A673 (cell line): ENCODE measurements at regions not wholly inside any gene's neighbourhood (a gene's known extent, or its start where the extent isn't known, plus 50 kb on each side); places are given as distances from the start of the nearest gene placed in this dataset.

Experiments
- BruUV-seq: library from RNA; stranded (reverse); fragments of 400-500 nt; replicated peaks from 2 replicates; lab custom pipeline; 2021; lab: Mats Ljungman, UMichigan
- CTCF ChIA-PET: fragments of 300-600 bp; sonication (Branson Sonifier 250); formaldehyde crosslinking; loops from one replicate; lab custom pipeline; 2022; ENCODE audit warnings: antibody characterized with exemption; lab: Charles Lee
- POLR2A ChIA-PET: fragments of 300-600 bp; sonication (Branson Sonifier 250); formaldehyde crosslinking; loops from one replicate; lab custom pipeline; 2022; ENCODE audit warnings: antibody characterized with exemption; ENCODE audit not compliant: low non-redundant PET; lab: Charles Lee
- DNase-seq: peaks from one replicate; pipeline ENCODE4 v3.0.0-alpha.2; 2015; ENCODE audit warnings: low spot score
- H3K27ac ChIP-seq: fragments of 200-600 bp; sonication (generic); 2 replicates; pipeline ENCODE4 v1.5.1; 2016; ENCODE audit warnings: mixed run types, low read depth, mild to moderate bottlenecking, mixed read lengths, antibody characterized with exemption, low read length; ENCODE audit not compliant: poor library complexity, severe bottlenecking
- H3K27me3 ChIP-seq: fragments of 200-600 bp; sonication (generic); replicated peaks from 2 replicates; pipeline ENCODE4 v1.6.1; 2017; ENCODE audit warnings: mixed run types, low read depth, mild to moderate bottlenecking, mixed read lengths, antibody characterized with exemption, low read length; ENCODE audit not compliant: insufficient read depth, poor library complexity
- H3K36me3 ChIP-seq: fragments of 200-600 bp; sonication (generic); 2 replicates; pipeline ENCODE4 v1.6.1; 2016; ENCODE audit warnings: mixed run types, mild to moderate bottlenecking, mixed read lengths, antibody characterized with exemption, low read length; ENCODE audit not compliant: insufficient read depth, poor library complexity, severe bottlenecking
- H3K4me1 ChIP-seq: fragments of 200-600 bp; sonication (generic); 2 replicates; pipeline ENCODE4 v1.6.1; 2017; ENCODE audit warnings: mixed run types, mild to moderate bottlenecking, mixed read lengths, antibody characterized with exemption, low read length; ENCODE audit not compliant: insufficient read depth, poor library complexity, severe bottlenecking
- H3K4me3 ChIP-seq: fragments of 200-600 bp; sonication (generic); 2 replicates; pipeline ENCODE4 v1.5.1; 2016; ENCODE audit warnings: low read depth, mixed run types, mild to moderate bottlenecking, mixed read lengths, low read length; ENCODE audit not compliant: poor library complexity, severe bottlenecking
- H3K9me3 ChIP-seq: fragments of 200-600 bp; sonication (generic); 2 replicates; pipeline ENCODE4 v1.6.1; 2016; ENCODE audit warnings: mixed run types, low read depth, mild to moderate bottlenecking, mixed read lengths, antibody characterized with exemption, low read length; ENCODE audit not compliant: poor library complexity, severe bottlenecking
- CTCF ChIP-seq: fragments of 300-800, 200-600 bp; sonication (generic); conservative IDR thresholded peaks from 2 replicates; pipeline ENCODE4 v1.5.1; 2017; ENCODE audit warnings: low read depth, mild to moderate bottlenecking, antibody characterized with exemption, low read length, moderate library complexity, mixed read lengths
- EZH2 ChIP-seq: fragments of 200-600 bp; sonication (generic); IDR thresholded peaks from 2 replicates; pipeline ENCODE4 v1.6.1; 2017; ENCODE audit warnings: borderline replicate concordance, low read depth, mild to moderate bottlenecking, mixed read lengths, antibody characterized with exemption, low read length; ENCODE audit not compliant: poor library complexity, severe bottlenecking
- intact Hi-C: fragments of 100-400 bp; cut with micrococcal nuclease; formaldehyde crosslinking; loops from one replicate; pipeline ENCODE4 v1.10.0; 2022; ENCODE audit not compliant: unreplicated experiment

- no peaks in the 10 kb centered on the region for H3K27me3 ChIP-seq
- intact Hi-C loops = no loop called here
- H3K36me3 ChIP-seq = no peaks in the 10 kb centered on the region
- TF ChIP-seq CTCF (no peak), EZH2 (no peak)
- CTCF ChIA-PET = no interaction called here
- POLR2A ChIA-PET = no interaction called here
- BruUV-seq = no TSS peak
- H3K4me3 ChIP-seq = no peak overlapping the region
- no peak overlapping the region for H3K27ac ChIP-seq
- no peaks in the 10 kb centered on the region for H3K4me1 ChIP-seq
- DNase-seq = no peak
- peaks cover 4% of the 10 kb centered on the region for H3K9me3 ChIP-seq
These were observed 309.5 kb upstream of the SLITRK3 start for GRCh38 chr3:165505657-165506056.

DNA sequence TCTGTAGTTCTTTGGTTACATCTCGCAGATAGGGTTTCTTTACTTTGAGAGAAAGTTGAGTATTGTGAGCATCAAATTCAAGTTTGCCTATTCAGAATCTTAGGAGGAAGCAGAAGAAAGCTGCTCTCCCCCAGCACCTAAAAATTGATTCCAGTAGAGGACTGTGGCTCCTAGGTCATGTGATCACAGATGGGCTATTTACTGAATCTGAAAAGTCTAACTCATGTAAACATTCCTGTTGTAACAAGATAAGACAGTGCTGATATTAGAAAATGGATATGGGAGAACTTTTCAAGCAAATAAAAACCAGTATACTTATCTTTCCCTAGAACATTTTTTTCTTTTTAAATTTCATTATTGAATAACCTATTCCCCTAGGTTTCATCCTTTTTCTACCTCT lies 308.4 kb upstream of the SLITRK3 start:
- Histone ChIP-seq H3K36me3 (no peaks in the 10 kb centered on the region), H3K4me3 (no peak overlapping the region), H3K9me3 (peaks cover 4% of the 10 kb centered on the region), H3K27me3 (no peaks in the 10 kb centered on the region), H3K4me1 (no peaks in the 10 kb centered on the region), H3K27ac (no peak overlapping the region)
- no peak for DNase-seq
- POLR2A ChIA-PET = no interaction called here
- no TSS peak for BruUV-seq
- intact Hi-C loops = no loop called here
- CTCF ChIA-PET = no interaction called here
- TF ChIP-seq EZH2 (no peak), CTCF (no peak)

- H3K27me3 ChIP-seq = no peaks in the 10 kb centered on the region
- no peaks in the 10 kb centered on the region for H3K4me1 ChIP-seq
- H3K27ac ChIP-seq = no peak overlapping the region
- no peaks in the 10 kb centered on the region for H3K36me3 ChIP-seq
- CTCF ChIA-PET = no interaction called here
- intact Hi-C loops = no loop called here
- no peak for DNase-seq
- TF ChIP-seq CTCF (no peak), EZH2 (no peak)
- peaks cover 4% of the 10 kb centered on the region for H3K9me3 ChIP-seq
- no peak overlapping the region for H3K4me3 ChIP-seq
- BruUV-seq = no TSS peak
- POLR2A ChIA-PET = no interaction called here
These were observed 307.6 kb upstream of the SLITRK3 start for GRCh38 chr3:165503825-165504224.
